Subcutaneous abdominal adipose tissue (tissue), 5 donors: ENCODE measurements at regions not wholly inside any gene's neighbourhood (a gene's known extent, or its start where the extent isn't known, plus 50 kb on each side); places are given as distances from the start of the nearest gene placed in this dataset.

Experiments
- H3K27ac ChIP-seq: one replicate; pipeline ENCODE4 v1.7.0; 2013; ENCODE audit warnings: low read depth, mild to moderate bottlenecking, inconsistent platforms, low read length, moderate library complexity
- H3K27me3 ChIP-seq, 5 donors: one replicate each; pipeline ENCODE4 v1.7.0; 2013; ENCODE audit warnings: low read length in 5 of 5, inconsistent platforms in 1 of 5; ENCODE audit not compliant: control insufficient read depth in 5 of 5, insufficient read depth in 4 of 5
- H3K36me3 ChIP-seq, 5 donors: one replicate each; pipeline ENCODE4 v1.7.0; 2013; ENCODE audit warnings: low read length in 5 of 5; ENCODE audit not compliant: control insufficient read depth in 5 of 5, insufficient read depth in 5 of 5
- H3K4me1 ChIP-seq, 5 donors: one replicate each; pipeline ENCODE4 v1.7.0; 2013; ENCODE audit warnings: low read length in 5 of 5, mild to moderate bottlenecking in 3 of 5, moderate library complexity in 1 of 5; ENCODE audit not compliant: control insufficient read depth in 5 of 5, insufficient read depth in 5 of 5
- H3K4me3 ChIP-seq, 5 donors: one replicate each; pipeline ENCODE4 v1.7.0; 2013; ENCODE audit warnings: low read length in 5 of 5, low read depth in 1 of 5
- H3K9ac ChIP-seq, 5 donors: one replicate each; pipeline ENCODE4 v1.7.0; 2013; ENCODE audit warnings: low read length in 5 of 5, mild to moderate bottlenecking in 4 of 5, moderate library complexity in 3 of 5
- H3K9me3 ChIP-seq, 5 donors: one replicate each; pipeline ENCODE4 v1.7.0; 2013; ENCODE audit warnings: low read length in 5 of 5; ENCODE audit not compliant: control insufficient read depth in 5 of 5
- donor health status: healthy.
- donor health status: healthy.
- donor health status: healthy.
- donor health status: healthy.
- donor health status: healthy.

- no peaks in the 10 kb centered on the region for H3K9me3 ChIP-seq
- no peak overlapping the region for H3K27ac ChIP-seq
- no peaks in the 10 kb centered on the region for H3K36me3 ChIP-seq
- no peak overlapping the region for H3K9ac ChIP-seq
- no peaks in the 10 kb centered on the region for H3K4me1 ChIP-seq
- H3K27me3 ChIP-seq, result no peaks in the 10 kb centered on the region
- no peak overlapping the region for H3K4me3 ChIP-seq
These were observed 131.3 kb downstream of the AASDHPPT start for GRCh38 chr11:106208760-106209159.

DNA sequence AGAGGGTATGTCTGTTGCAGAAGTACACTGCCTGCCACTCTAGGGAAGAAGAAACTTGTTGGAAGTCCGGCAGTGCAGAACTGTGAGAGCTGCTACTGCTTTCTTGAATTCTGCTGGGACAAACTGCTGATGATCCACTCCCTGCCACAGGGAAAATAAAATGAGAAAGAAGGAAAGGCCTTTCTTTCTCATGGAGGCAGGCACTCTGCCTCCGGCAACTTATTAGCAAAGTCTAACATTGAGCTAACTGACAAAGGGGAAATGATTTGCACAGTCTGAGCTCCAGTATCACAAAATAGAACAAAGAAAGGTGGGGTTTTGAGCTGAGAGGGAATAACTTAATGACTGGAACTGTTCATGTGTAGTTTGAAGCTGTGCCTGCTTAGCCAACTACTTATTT lies 134.6 kb downstream of the AASDHPPT start:
- H3K27ac ChIP-seq, result no peak overlapping the region
- no peaks in the 10 kb centered on the region for H3K4me1 ChIP-seq
- H3K36me3 ChIP-seq, result no peaks in the 10 kb centered on the region
- H3K4me3 ChIP-seq, result no peak overlapping the region
- no peaks in the 10 kb centered on the region for H3K9me3 ChIP-seq
- no peak overlapping the region for H3K9ac ChIP-seq
- no peaks in the 10 kb centered on the region for H3K27me3 ChIP-seq

- H3K27ac ChIP-seq, result no peak overlapping the region
- H3K4me1 ChIP-seq, result no peaks in the 10 kb centered on the region
- H3K9ac ChIP-seq, result no peak overlapping the region
- no peaks in the 10 kb centered on the region for H3K36me3 ChIP-seq
- peaks cover 0 to 6% (median 0%) of the 10 kb centered on the region in 5 donors for H3K9me3 ChIP-seq
- H3K27me3 ChIP-seq, result no peaks in the 10 kb centered on the region
- H3K4me3 ChIP-seq, result no peak overlapping the region
These were observed 138.8 kb downstream of the AASDHPPT start for GRCh38 chr11:106216281-106216680.

- H3K27ac ChIP-seq, result no peak overlapping the region
- no peaks in the 10 kb centered on the region for H3K4me1 ChIP-seq
- H3K9ac ChIP-seq, result no peak overlapping the region
- no peak overlapping the region for H3K4me3 ChIP-seq
- peaks cover 0 to 8% (median 3%) of the 10 kb centered on the region in 5 donors for H3K9me3 ChIP-seq
- no peaks in the 10 kb centered on the region for H3K36me3 ChIP-seq
- no peaks in the 10 kb centered on the region for H3K27me3 ChIP-seq
These were observed 140.0 kb downstream of the AASDHPPT start for GRCh38 chr11:106217456-106217855.

GRCh38 chr11:106218106-106218505 lies 140.6 kb downstream of the AASDHPPT start:
- no peak overlapping the region for H3K4me3 ChIP-seq
- no peaks in the 10 kb centered on the region for H3K27me3 ChIP-seq
- H3K4me1 ChIP-seq, result no peaks in the 10 kb centered on the region
- peaks cover 0 to 15% (median 9%) of the 10 kb centered on the region in 5 donors for H3K9me3 ChIP-seq
- no peak overlapping the region for H3K9ac ChIP-seq
- no peaks in the 10 kb centered on the region for H3K36me3 ChIP-seq
- H3K27ac ChIP-seq, result no peak overlapping the region

DNA sequence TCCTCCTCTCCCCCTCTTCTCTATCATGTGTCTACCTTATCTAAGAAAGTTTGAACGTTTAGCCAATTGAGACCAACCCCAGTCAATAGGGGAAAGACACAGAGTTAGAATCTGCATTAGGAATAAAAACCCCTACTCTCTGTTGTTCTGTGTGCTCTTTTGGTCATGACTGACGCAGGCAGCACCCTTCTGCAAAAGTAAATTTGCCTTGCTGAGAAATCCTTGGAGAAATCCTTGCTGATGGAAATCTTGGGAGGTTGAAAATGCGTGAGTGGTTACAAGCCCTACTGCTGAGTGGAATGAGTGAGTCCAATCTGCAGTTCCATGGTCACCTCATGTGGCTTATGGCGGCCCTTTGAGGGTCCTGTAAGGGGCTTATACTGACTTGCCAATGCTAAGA lies 145.2 kb downstream of the AASDHPPT start:
- H3K9ac ChIP-seq, result no peak overlapping the region
- H3K9me3 ChIP-seq, result peaks cover 0 to 21% (median 13%) of the 10 kb centered on the region in 5 donors
- H3K27me3 ChIP-seq, result no peaks in the 10 kb centered on the region
- H3K4me3 ChIP-seq, result no peak overlapping the region
- H3K4me1 ChIP-seq, result no peaks in the 10 kb centered on the region
- H3K27ac ChIP-seq, result no peak overlapping the region
- no peaks in the 10 kb centered on the region for H3K36me3 ChIP-seq

DNA sequence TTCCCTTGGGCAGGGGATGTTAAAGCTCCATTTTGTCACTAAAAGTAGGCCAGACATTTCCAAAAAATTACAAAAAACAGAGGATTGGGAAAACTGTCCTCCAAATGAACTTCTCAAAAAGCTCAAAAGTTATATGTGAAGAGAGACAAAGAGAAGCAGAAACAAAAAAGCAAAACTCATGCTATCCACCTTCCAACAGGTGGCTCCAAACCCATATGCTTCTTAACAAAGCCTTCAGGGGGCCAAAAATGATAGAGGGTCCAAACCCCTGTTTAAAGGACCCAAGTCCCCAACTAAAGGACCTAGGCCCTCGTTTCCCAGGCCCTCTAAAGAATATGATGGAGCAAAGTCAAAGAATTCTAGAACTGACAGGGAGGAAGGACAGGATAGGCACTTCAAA lies 146.7 kb downstream of the AASDHPPT start:
- no peak overlapping the region for H3K9ac ChIP-seq

GRCh38 chr11:106228996-106229395 lies 151.5 kb downstream of the AASDHPPT start:
- Histone ChIP-seq H3K4me1 (no peaks in the 10 kb centered on the region), H3K27ac (no peak overlapping the region), H3K9ac (no peak overlapping the region), H3K9me3 (peaks cover 0 to 8% (median 2%) of the 10 kb centered on the region in 5 donors), H3K36me3 (no peaks in the 10 kb centered on the region), H3K4me3 (no peak overlapping the region), H3K27me3 (no peaks in the 10 kb centered on the region)

More for the DNA sequence above, 146.7 kb downstream of the AASDHPPT start:
- Histone ChIP-seq H3K36me3 (no peaks in the 10 kb centered on the region), H3K9me3 (peaks cover 0 to 21% (median 15%) of the 10 kb centered on the region in 5 donors), H3K27ac (no peak overlapping the region), H3K27me3 (no peaks in the 10 kb centered on the region), H3K4me1 (no peaks in the 10 kb centered on the region), H3K4me3 (no peak overlapping the region)

DNA sequence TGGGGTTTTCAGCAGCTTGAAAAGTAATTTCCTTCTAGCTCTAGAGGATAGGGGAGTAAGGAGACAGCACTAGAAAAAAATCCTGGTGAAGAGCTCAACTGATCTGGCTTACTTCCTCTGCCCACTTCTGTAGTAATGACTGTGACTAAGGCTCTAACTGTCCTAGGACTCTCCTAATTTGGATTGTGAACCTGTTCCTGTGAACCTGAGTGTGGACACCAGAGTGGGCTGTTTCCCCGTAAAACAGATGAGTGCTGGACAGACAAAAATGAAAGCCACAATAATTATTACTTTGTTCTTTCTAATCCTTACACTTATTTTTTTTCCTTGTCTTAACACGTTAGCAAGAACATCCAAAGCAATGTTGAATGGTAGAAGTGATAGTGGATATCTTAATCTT lies 154.1 kb downstream of the AASDHPPT start:
- Histone ChIP-seq H3K27me3 (no peaks in the 10 kb centered on the region), H3K4me1 (no peaks in the 10 kb centered on the region), H3K9me3 (peaks cover 0 to 8% (median 2%) of the 10 kb centered on the region in 5 donors), H3K27ac (no peak overlapping the region), H3K9ac (no peak overlapping the region), H3K36me3 (no peaks in the 10 kb centered on the region), H3K4me3 (no peak overlapping the region)

- H3K27me3 ChIP-seq, result no peaks in the 10 kb centered on the region
- no peaks in the 10 kb centered on the region for H3K4me1 ChIP-seq
- H3K4me3 ChIP-seq, result no peak overlapping the region
- no peaks in the 10 kb centered on the region for H3K36me3 ChIP-seq
- H3K9me3 ChIP-seq, result peaks cover 0 to 8% (median 2%) of the 10 kb centered on the region in 5 donors
- H3K9ac ChIP-seq, result no peak overlapping the region
- H3K27ac ChIP-seq, result no peak overlapping the region
These were observed 155.7 kb downstream of the AASDHPPT start for GRCh38 chr11:106233191-106233590.

GRCh38 chr11:106234794-106235193 lies 157.3 kb downstream of the AASDHPPT start:
- H3K36me3 ChIP-seq, result no peaks in the 10 kb centered on the region
- H3K9me3 ChIP-seq, result peaks cover 0 to 8% (median 2%) of the 10 kb centered on the region in 5 donors
- no peak overlapping the region for H3K9ac ChIP-seq
- H3K27ac ChIP-seq, result no peak overlapping the region
- H3K4me3 ChIP-seq, result no peak overlapping the region
- H3K4me1 ChIP-seq, result no peaks in the 10 kb centered on the region
- H3K27me3 ChIP-seq, result no peaks in the 10 kb centered on the region
